Esophagus muscularis mucosa (tissue), 4 donors: ENCODE measurements at regions not wholly inside any gene's neighbourhood (a gene's known extent, or its start where the extent isn't known, plus 50 kb on each side); places are given as distances from the start of the nearest gene placed in this dataset.

Experiments
- EP300 ChIP-seq: sonication (generic); formaldehyde crosslinking; IDR thresholded peaks from one replicate; pipeline ENCODE4 v1.6.1; 2017; ENCODE audit warnings: antibody characterized with exemption
- POLR2A ChIP-seq: fragments of 450-650 bp; IDR thresholded peaks from one replicate; pipeline ENCODE4 v1.6.1; 2017; ENCODE audit warnings: antibody characterized with exemption, moderate library complexity, mild to moderate bottlenecking, low read depth
- POLR2AphosphoS5 ChIP-seq, 2 donors: sonication (generic); formaldehyde crosslinking; IDR thresholded peaks; one replicate each; pipeline ENCODE4 v1.6.1; 2017; ENCODE audit warnings: antibody characterized with exemption in 2 of 2
- TF ChIP-seq, protein P1 (sequence below), 3 experiments: fragments of 200-600 bp in 2 of 3; fragments of 450-650 bp in 1 of 3; sonication (generic) in 2 of 3; IDR thresholded peaks; one replicate each; pipeline ENCODE4 v1.5.1; 2017 to 2019; ENCODE audit warnings: antibody characterized with exemption in 3 of 3, mild to moderate bottlenecking in 2 of 3, moderate library complexity in 1 of 3

GRCh38 chr12:67519484-67520433 lies 128.8 kb upstream of the DYRK2 start:
- TF ChIP-seq, protein P1, sequence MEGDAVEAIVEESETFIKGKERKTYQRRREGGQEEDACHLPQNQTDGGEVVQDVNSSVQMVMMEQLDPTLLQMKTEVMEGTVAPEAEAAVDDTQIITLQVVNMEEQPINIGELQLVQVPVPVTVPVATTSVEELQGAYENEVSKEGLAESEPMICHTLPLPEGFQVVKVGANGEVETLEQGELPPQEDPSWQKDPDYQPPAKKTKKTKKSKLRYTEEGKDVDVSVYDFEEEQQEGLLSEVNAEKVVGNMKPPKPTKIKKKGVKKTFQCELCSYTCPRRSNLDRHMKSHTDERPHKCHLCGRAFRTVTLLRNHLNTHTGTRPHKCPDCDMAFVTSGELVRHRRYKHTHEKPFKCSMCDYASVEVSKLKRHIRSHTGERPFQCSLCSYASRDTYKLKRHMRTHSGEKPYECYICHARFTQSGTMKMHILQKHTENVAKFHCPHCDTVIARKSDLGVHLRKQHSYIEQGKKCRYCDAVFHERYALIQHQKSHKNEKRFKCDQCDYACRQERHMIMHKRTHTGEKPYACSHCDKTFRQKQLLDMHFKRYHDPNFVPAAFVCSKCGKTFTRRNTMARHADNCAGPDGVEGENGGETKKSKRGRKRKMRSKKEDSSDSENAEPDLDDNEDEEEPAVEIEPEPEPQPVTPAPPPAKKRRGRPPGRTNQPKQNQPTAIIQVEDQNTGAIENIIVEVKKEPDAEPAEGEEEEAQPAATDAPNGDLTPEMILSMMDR (IDR thresholded peaks at IDR 0.05) = no peak
- no peak for TF ChIP-seq POLR2AphosphoS5 (IDR thresholded peaks at IDR 0.05)
- no peak for TF ChIP-seq EP300
- no peak for TF ChIP-seq POLR2A
